Neuron (in vitro differentiated cells): ENCODE measurements at regions not wholly inside any gene's neighbourhood (a gene's known extent, or its start where the extent isn't known, plus 50 kb on each side); places are given as distances from the start of the nearest gene placed in this dataset.

Experiments used
- H2AFZ ChIP-seq: one replicate; pipeline ENCODE4 v1.6.1; 2013; ENCODE audit warnings: low read depth, mild to moderate bottlenecking, inconsistent platforms, low read length, moderate library complexity
- H3K27me3 ChIP-seq: one replicate; pipeline ENCODE4 v1.6.1; 2013; ENCODE audit warnings: low read length; ENCODE audit not compliant: insufficient read depth
- H3K36me3 ChIP-seq: one replicate; pipeline ENCODE4 v1.6.1; 2013; ENCODE audit warnings: low read length; ENCODE audit not compliant: insufficient read depth
- H3K4me1 ChIP-seq: one replicate; pipeline ENCODE4 v1.6.1; 2013; ENCODE audit warnings: low read length; ENCODE audit not compliant: insufficient read depth
- H3K4me3 ChIP-seq: 2 replicates; pipeline ENCODE4 v1.5.1; 2013; ENCODE audit warnings: mild to moderate bottlenecking, low read length, moderate library complexity
- H3K9me3 ChIP-seq: one replicate; pipeline ENCODE4 v1.6.1; 2013; ENCODE audit warnings: low read length

DNA sequence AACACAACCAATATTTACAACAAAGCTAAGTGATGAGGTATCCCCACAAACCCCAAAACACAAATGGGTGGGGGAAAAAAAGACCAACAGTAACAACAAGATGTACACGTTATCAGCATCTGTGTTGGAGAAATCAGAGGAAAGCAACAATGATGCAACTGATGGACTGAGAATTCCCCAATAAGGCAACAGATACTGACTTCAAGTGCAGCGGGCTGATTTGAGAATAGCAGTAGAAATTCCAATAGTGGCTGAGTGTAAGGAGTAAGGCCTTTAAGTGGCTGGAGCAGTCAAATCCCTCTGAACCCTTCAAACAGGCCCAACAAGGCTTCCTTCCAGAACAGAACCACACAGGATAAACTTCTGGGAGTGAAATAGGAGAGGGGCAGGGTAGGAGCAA lies 97.6 kb downstream of the TM2D1 start:
- Histone ChIP-seq H2AFZ (no peak overlapping the region), H3K4me1 (no peaks in the 10 kb centered on the region), H3K27me3 (peaks cover 3% of the 10 kb centered on the region), H3K36me3 (no peaks in the 10 kb centered on the region), H3K9me3 (no peaks in the 10 kb centered on the region), H3K4me3 (no peak overlapping the region)

DNA sequence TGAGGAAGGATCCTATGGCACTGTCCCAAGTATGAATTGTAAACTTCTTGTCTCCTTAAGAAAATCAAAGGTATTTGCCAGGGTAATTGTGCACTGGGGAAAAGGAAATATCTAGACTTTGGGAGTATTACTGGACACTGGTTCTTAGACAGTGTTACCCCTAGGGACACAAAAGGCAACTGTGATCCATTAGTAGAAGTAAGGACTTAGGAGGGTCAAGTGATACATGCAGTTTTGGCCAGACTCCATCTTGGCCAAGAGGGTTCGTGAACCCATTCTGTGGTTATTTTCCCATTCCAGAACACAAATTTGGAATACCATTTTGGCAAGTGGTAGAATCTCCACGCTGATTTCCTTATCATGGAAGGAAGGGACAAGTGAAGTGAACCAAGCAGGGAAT lies 98.1 kb downstream of the TM2D1 start:
- Histone ChIP-seq H3K36me3 (no peaks in the 10 kb centered on the region), H3K4me3 (no peak overlapping the region), H3K27me3 (peaks cover 3% of the 10 kb centered on the region), H2AFZ (no peak overlapping the region), H3K9me3 (no peaks in the 10 kb centered on the region), H3K4me1 (no peaks in the 10 kb centered on the region)

DNA sequence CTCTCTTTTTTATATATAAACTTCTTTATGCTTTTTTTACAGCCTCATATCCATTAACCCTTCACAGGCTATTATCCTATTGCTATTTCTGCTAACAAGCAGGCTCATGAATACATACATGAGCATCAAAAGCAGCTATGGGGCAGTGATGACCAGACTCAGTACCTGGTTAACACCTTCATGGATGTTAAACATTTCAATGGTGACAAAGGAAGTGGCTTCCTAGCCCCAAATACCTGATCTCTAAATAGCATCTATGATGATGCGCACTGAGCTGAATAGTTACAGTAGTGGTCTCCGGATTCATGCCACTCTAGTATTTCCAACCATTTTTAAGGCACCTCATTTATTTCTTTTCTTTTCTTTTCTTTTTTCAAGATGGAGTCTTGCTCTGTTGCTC lies 101.1 kb downstream of the TM2D1 start:
- Histone ChIP-seq H3K4me1 (no peaks in the 10 kb centered on the region), H3K27me3 (peaks cover 3% of the 10 kb centered on the region), H3K36me3 (no peaks in the 10 kb centered on the region), H3K9me3 (no peaks in the 10 kb centered on the region), H3K4me3 (no peak overlapping the region), H2AFZ (no peak overlapping the region)

DNA sequence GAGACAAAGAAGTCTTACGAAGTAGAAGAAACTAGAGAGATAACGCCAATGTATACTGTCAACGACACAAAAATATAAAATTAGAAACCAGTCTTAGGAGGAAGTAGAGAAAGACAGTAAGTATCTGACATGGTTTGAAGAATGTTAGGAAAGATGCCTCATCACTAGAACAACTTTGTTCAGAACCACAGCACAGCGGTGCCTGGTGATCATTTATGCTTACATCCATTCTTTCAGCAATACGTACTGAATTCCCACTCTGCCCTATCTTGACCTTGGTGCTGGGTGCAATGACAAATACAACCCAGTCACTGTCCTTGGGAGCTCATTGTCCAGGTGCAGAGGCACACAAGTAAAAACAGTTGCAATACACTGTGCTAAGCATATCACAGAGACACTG lies 104.4 kb downstream of the TM2D1 start:
- Histone ChIP-seq H3K9me3 (no peaks in the 10 kb centered on the region), H3K4me3 (no peak overlapping the region), H3K36me3 (no peaks in the 10 kb centered on the region), H2AFZ (no peak overlapping the region), H3K4me1 (no peaks in the 10 kb centered on the region), H3K27me3 (peaks cover 3% of the 10 kb centered on the region)

DNA sequence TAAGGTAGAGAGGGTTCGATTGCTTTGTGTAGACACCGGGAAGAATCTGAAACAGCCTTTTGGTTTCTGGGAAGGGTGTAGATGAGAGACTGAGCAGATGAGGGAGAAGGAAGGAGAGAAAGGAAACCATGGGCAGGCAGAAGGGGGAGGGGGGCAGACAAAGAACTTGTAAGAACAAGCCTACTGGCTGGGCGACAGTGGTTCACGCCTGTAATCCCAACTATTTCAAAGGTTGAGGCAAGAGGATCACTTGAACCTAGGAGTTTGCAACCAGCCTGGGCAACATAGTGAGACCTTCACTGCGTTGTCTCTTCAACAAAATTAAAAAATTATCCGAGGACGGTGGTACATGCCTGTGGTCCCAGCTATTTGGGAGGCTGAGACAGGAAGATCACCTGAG lies 106.2 kb downstream of the TM2D1 start:
- H2AFZ ChIP-seq = peak overlapping the region; percentile 3
- no peak overlapping the region for H3K4me3 ChIP-seq
- no peaks in the 10 kb centered on the region for H3K4me1 ChIP-seq
- H3K36me3 ChIP-seq = no peaks in the 10 kb centered on the region
- no peaks in the 10 kb centered on the region for H3K27me3 ChIP-seq
- no peaks in the 10 kb centered on the region for H3K9me3 ChIP-seq

DNA sequence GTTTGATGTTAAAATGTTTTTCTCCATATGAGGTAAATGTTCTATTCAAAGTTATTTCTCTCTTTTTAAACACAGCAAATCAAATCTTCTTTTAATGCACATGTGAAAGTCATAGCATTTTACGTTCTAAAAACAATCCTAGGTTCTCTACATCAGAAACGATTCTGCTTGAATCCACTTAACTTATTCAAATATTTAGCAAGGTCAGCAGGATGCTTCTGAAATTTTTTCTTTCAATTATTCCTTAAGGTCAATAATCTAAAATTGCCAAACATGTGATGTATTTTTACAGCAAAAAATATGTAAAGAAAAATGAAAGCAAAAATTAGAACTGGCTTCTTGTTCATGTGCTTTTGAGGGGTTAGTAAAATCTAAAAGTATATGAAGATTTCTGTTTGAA lies 106.7 kb downstream of the TM2D1 start:
- no peaks in the 10 kb centered on the region for H3K9me3 ChIP-seq
- no peak overlapping the region for H3K4me3 ChIP-seq
- no peaks in the 10 kb centered on the region for H3K27me3 ChIP-seq
- no peak overlapping the region for H2AFZ ChIP-seq
- no peaks in the 10 kb centered on the region for H3K4me1 ChIP-seq
- no peaks in the 10 kb centered on the region for H3K36me3 ChIP-seq

DNA sequence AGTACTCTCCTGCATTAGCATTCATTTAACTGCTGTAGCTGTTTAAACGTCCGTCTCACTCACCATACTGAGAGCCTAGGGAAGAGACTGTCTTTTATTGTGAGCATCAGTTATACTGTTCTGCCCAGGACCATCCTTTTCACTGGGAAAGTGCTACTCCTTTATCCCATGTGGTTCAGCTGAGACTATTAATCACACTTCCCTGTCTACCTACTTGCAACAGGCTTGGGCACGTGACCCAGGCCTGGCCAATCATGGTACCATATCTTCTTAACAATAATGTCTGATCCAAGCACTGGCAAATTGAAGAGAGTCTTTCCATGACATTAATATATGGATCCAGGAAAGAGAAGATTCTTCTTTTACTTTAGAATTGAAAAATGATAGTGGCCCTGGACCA lies 108.1 kb downstream of the TM2D1 start:
- Histone ChIP-seq H3K4me3 (no peak overlapping the region), H3K4me1 (no peaks in the 10 kb centered on the region), H3K9me3 (no peaks in the 10 kb centered on the region), H2AFZ (no peak overlapping the region), H3K27me3 (no peaks in the 10 kb centered on the region), H3K36me3 (no peaks in the 10 kb centered on the region)

DNA sequence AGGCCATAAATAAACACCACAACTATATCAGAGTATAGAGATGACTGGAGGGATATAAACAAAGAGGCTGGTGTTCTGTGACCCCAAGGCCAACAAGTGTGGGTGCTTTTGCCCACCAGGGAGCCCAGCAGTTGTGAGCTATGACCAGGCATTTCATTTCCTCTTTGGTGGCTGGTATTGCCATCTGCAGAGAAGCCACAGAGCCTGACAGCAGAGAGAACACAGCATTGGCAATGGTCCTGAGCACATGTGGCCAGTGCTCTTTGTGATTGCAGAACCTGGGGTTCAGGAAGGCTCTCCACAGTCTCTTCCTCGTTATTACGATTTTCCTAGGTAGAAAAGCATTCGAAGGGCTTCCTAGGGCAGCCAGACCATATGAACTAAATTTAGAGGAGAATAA lies 112.3 kb downstream of the TM2D1 start:
- Histone ChIP-seq H3K9me3 (no peaks in the 10 kb centered on the region), H3K36me3 (no peaks in the 10 kb centered on the region), H3K27me3 (no peaks in the 10 kb centered on the region), H2AFZ (no peak overlapping the region), H3K4me1 (no peaks in the 10 kb centered on the region), H3K4me3 (no peak overlapping the region)

DNA sequence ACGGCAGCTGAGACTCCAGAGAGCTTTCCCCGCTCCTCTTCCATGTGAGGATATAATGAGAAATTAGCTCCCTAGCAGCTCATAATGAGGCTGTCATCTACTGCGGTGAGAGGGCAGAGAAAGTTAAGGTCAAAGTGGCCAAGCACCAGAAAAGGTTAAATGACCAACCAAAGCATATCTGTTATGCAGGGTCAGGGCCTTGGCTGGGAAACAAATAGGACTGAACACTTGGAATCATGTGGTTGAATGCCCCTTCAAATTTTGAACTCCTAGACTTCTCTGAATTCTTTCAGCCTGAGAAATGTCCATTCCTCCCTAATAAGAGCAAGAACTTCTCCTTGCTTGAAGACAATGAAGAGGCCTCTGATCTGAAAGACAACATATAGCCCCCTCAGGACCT lies 115.9 kb downstream of the TM2D1 start:
- Histone ChIP-seq H3K9me3 (no peaks in the 10 kb centered on the region), H3K27me3 (no peaks in the 10 kb centered on the region), H3K4me3 (no peak overlapping the region), H2AFZ (no peak overlapping the region), H3K36me3 (no peaks in the 10 kb centered on the region), H3K4me1 (no peaks in the 10 kb centered on the region)

DNA sequence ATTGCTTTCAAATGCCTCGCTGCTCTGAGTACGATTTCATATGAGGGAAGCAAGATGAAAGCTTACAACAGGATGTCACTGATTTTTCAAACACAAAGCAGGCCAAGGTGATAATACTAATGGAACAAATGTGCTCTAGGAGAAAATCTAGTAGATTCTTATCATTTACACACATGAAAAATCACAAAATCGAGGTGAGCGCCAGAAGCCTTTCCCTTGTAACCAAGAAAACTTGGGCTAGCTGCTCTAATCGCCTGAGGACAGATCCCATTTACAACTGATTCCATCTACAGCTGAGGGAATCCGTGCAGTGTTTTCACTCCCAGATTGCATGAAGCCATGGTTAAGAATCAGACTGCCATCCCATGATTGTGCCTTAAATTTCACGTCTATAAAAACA lies 117.5 kb downstream of the TM2D1 start:
- no peak overlapping the region for H3K4me3 ChIP-seq
- H3K9me3 ChIP-seq = no peaks in the 10 kb centered on the region
- no peaks in the 10 kb centered on the region for H3K4me1 ChIP-seq
- no peaks in the 10 kb centered on the region for H3K27me3 ChIP-seq
- H3K36me3 ChIP-seq = no peaks in the 10 kb centered on the region
- H2AFZ ChIP-seq = no peak overlapping the region

DNA sequence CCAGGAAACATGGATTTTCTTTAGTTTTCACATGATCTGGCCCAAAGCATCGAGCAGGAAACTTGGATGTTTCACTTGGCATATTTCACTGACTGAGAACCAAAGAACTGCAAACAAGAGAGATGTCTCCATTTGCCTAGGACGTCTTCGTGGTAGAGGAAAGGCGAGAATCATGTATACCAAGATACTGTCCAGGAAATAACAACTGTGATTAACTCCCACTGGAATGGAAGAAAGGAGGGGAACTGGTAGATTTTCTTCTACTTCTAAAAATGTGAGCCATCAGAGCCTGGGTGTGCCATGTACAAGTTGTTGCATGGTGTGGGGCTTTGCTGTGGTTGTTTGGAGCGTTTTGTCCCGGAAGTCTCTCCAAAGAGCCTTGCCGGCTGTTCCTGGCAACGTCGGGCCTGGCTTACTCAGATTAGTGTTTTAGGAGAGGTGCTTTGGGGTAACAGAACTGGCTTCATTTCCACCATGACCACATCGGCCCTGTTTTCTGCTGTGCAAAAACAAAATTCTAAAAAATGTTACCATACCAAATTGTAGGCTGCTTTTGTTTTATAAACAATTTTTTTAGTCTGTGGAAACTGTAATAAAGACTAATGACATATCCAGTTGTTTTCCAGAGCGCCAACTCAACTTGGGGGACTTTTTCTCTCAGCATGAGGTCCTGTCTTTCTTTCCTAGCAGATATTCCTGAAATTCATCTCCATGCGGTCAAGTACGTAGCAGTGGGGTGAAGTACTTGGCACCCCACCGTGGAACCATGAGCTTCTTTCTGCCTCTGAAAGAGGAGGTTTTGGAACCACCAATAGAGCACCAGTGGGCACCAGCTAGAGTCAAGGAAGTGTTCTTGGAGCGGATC lies 118.3 kb downstream of the TM2D1 start:
- Histone ChIP-seq H3K27me3 (no peaks in the 10 kb centered on the region), H3K9me3 (no peaks in the 10 kb centered on the region), H3K36me3 (no peaks in the 10 kb centered on the region), H2AFZ (no peak overlapping the region), H3K4me3 (no peak overlapping the region), H3K4me1 (no peaks in the 10 kb centered on the region)

DNA sequence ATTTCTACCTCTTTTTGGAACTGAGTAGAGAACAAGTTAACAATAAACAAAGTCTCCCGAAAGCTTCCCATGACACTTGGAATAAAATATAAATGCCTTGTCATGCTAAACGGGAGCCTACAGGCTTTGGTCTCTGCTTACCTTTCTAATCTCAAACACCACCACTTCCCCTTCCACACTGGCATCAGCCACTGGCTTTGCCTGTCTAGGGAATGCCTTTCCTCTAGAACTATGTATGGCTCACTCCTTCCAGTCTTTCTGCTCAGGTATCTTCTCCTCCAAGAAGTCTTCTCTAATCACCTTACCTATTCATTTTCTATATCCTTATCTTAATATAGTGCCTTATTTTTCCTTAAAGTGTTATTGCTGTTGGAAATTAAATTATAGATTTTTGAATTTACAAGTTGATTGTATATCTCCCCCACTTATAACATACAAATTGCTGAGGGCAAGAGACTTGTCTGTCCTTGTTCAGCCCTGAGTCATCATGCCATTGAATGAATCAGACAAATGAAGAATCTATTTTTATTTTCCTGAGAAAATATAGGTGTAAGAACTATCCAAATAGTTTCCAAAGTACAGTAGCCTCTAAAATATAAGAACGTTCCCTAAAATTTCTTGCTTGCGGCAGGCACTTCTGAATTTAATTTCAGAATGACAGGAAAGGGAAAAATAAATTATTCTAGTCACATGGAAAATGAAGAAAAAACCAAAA lies 119.2 kb downstream of the TM2D1 start:
- no peak overlapping the region for H2AFZ ChIP-seq
- H3K36me3 ChIP-seq = no peaks in the 10 kb centered on the region
- H3K4me1 ChIP-seq = no peaks in the 10 kb centered on the region
- no peaks in the 10 kb centered on the region for H3K9me3 ChIP-seq
- no peak overlapping the region for H3K4me3 ChIP-seq
- no peaks in the 10 kb centered on the region for H3K27me3 ChIP-seq

DNA sequence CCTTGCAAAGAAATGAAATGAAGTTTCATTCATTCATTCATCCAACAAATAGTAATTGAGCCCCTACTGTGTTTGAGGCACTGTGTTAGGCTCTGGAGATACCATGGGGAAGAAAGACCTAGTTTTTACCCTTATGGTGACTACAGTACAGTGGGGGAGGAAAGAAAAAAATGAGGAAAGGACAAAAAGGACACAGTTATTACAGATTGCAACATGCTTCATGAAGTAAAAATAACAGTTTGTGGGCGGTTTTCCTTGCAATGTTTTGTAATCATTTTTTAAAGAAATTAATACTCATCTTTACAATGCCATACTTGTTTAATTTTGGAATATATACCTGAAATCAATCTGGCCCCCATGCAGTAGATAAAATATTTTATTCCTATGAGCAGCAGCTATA lies 120.3 kb downstream of the TM2D1 start:
- Histone ChIP-seq H3K27me3 (no peaks in the 10 kb centered on the region), H2AFZ (no peak overlapping the region), H3K4me3 (no peak overlapping the region), H3K4me1 (no peaks in the 10 kb centered on the region), H3K36me3 (no peaks in the 10 kb centered on the region), H3K9me3 (no peaks in the 10 kb centered on the region)
